GM12875 (cell line): ENCODE measurements at regions not wholly inside any gene's neighbourhood (a gene's known extent, or its start where the extent isn't known, plus 50 kb on each side); places are given as distances from the start of the nearest gene placed in this dataset.

Source experiments
- H3K4me3 ChIP-seq: one replicate; pipeline ENCODE4 v1.5.1; 2011; ENCODE audit warnings: low read depth, low read length, control low read depth
- CTCF ChIP-seq: IDR thresholded peaks from 2 replicates; pipeline ENCODE4 v1.5.1; 2011; ENCODE audit warnings: low read depth, mild to moderate bottlenecking, control low read depth, inconsistent platforms, low read length, moderate library complexity, borderline replicate concordance; ENCODE audit not compliant: insufficient read depth

- no peak for TF ChIP-seq CTCF
- H3K4me3 ChIP-seq, result no peak overlapping the region
Measured at GRCh38 chr2:120866071-120866470, 130.4 kb downstream of the GLI2 start.

GRCh38 chr2:120866483-120867140 lies 130.9 kb downstream of the GLI2 start:
- no peak for TF ChIP-seq CTCF
- H3K4me3 ChIP-seq, result no peak overlapping the region

- H3K4me3 ChIP-seq, result no peak overlapping the region
- TF ChIP-seq CTCF, result no peak
Measured at GRCh38 chr2:120867290-120868241, 131.9 kb downstream of the GLI2 start.

GRCh38 chr2:120868366-120868765 lies 132.7 kb downstream of the GLI2 start:
- H3K4me3 ChIP-seq, result no peak overlapping the region
- no peak for TF ChIP-seq CTCF

GRCh38 chr2:120869036-120869729 lies 133.5 kb downstream of the GLI2 start:
- H3K4me3 ChIP-seq, result no peak overlapping the region
- no peak for TF ChIP-seq CTCF

- no peak for TF ChIP-seq CTCF
- no peak overlapping the region for H3K4me3 ChIP-seq
Measured at GRCh38 chr2:120869730-120870466, 134.2 kb downstream of the GLI2 start.
